Cardiac fibroblast (primary cell): ENCODE measurements at regions not wholly inside any gene's neighbourhood (a gene's known extent, or its start where the extent isn't known, plus 50 kb on each side); places are given as distances from the start of the nearest gene placed in this dataset.

ENCODE experiments used
- DNase-seq, 2 donors: peaks; one replicate each; pipeline versions ENCODE4 v3.0.0 to v3.0.0-alpha.2; 2010; ENCODE audit warnings: low read depth in 2 of 2
- H3K4me3 ChIP-seq, 2 donors: replicated peaks in 1 of 2; 1 replicate in 1 of 2; 2 replicates in 1 of 2; pipeline ENCODE4 v1.5.1; 2011; ENCODE audit warnings: low read depth in 2 of 2, low read length in 2 of 2, mild to moderate bottlenecking in 2 of 2, moderate library complexity in 1 of 2
- CTCF ChIP-seq: IDR thresholded peaks from one replicate; pipeline ENCODE4 v1.5.1; 2011; ENCODE audit warnings: low read depth, mild to moderate bottlenecking, low read length, inconsistent platforms

GRCh38 chrX:482192-482701, 95.5 kb upstream of the PPP2R3B start:
- no peak for DNase-seq
- no peak for TF ChIP-seq CTCF
- no peak overlapping the region for H3K4me3 ChIP-seq

- no peak overlapping the region for H3K4me3 ChIP-seq
- no peak for DNase-seq
- no peak for TF ChIP-seq CTCF
These were observed 96.0 kb upstream of the PPP2R3B start for GRCh38 chrX:482702-483203.

GRCh38 chrX:485368-485767, 98.7 kb upstream of the PPP2R3B start:
- no peak for TF ChIP-seq CTCF
- DNase-seq: no peak
- no peak overlapping the region for H3K4me3 ChIP-seq

- no peak for TF ChIP-seq CTCF
These were observed 99.6 kb upstream of the PPP2R3B start for GRCh38 chrX:486325-486724.

GRCh38 chrX:487836-488235, 101.1 kb upstream of the PPP2R3B start:
- DNase-seq: no peak

More at GRCh38 chrX:486325-486724, 99.6 kb upstream of the PPP2R3B start:
- H3K4me3 ChIP-seq: no peak overlapping the region
- no peak for DNase-seq

GRCh38 chrX:489820-490219, 103.1 kb upstream of the PPP2R3B start:
- TF ChIP-seq CTCF: no peak
- no peak for DNase-seq
- no peak overlapping the region for H3K4me3 ChIP-seq

More at GRCh38 chrX:487836-488235, 101.1 kb upstream of the PPP2R3B start:
- H3K4me3 ChIP-seq: no peak overlapping the region
- TF ChIP-seq CTCF: no peak
